Naive thymus-derived CD4-positive, alpha-beta T cell (primary cell): ENCODE measurements at regions not wholly inside any gene's neighbourhood (a gene's known extent, or its start where the extent isn't known, plus 50 kb on each side); places are given as distances from the start of the nearest gene placed in this dataset.

Experiments used
- ATAC-seq: fragments of 150-1000 bp; cut with Tn5 transposase; 2 replicates; pipeline ENCODE4 v1.10.0; 2021; ENCODE audit warnings: mild to moderate bottlenecking, moderate library complexity
- CTCF ChIA-PET: fragments of 350-600 bp; sonication (Branson Sonifier 250); formaldehyde crosslinking; loops from one replicate; lab custom pipeline; 2021; ENCODE audit warnings: antibody characterized with exemption; lab: Charles Lee
- POLR2A ChIA-PET: fragments of 350-600 bp; sonication (Branson Sonifier 250); formaldehyde crosslinking; loops from one replicate; lab custom pipeline; 2021; ENCODE audit warnings: antibody characterized with exemption, inconsistent platforms; lab: Charles Lee
- DNase-seq, 9 donors: peaks; one replicate each; pipeline versions ENCODE4 v3.0.0 to v3.0.0-alpha.2; 2020 to 2022; ENCODE audit warnings: mixed read lengths in 1 of 9
- H3K27ac ChIP-seq: one replicate; pipeline ENCODE4 v1.7.0; 2013; ENCODE audit warnings: mild to moderate bottlenecking, low read depth, low read length, moderate library complexity
- H3K27me3 ChIP-seq, 2 donors: one replicate each; pipeline ENCODE4 v1.7.0; 2013; ENCODE audit warnings: low read length in 2 of 2, mild to moderate bottlenecking in 2 of 2, moderate library complexity in 2 of 2; ENCODE audit not compliant: control insufficient read depth in 2 of 2, insufficient read depth in 2 of 2
- H3K36me3 ChIP-seq, 3 experiments: 1 replicate in 2 of 3; 2 replicates in 1 of 3; pipeline ENCODE4 v1.7.0; 2013; ENCODE audit warnings: low read length in 3 of 3, mild to moderate bottlenecking in 3 of 3, moderate library complexity in 1 of 3; ENCODE audit not compliant: insufficient read depth in 3 of 3, control insufficient read depth in 2 of 3
- H3K4me1 ChIP-seq, 2 donors: one replicate each; pipeline ENCODE4 v1.7.0; 2013; ENCODE audit warnings: low read length in 2 of 2, mild to moderate bottlenecking in 2 of 2, moderate library complexity in 1 of 2; ENCODE audit not compliant: control insufficient read depth in 2 of 2, insufficient read depth in 2 of 2
- H3K4me3 ChIP-seq: 2 replicates; pipeline ENCODE4 v1.7.0; 2013; ENCODE audit warnings: mild to moderate bottlenecking, low read length
- H3K9me3 ChIP-seq, 3 experiments: 1 replicate in 2 of 3; 2 replicates in 1 of 3; pipeline ENCODE4 v1.7.0; 2013; ENCODE audit warnings: low read length in 3 of 3; ENCODE audit not compliant: control insufficient read depth in 2 of 3
- H3K27ac Mint-ChIP-seq, 9 donors: one replicate each; pipeline ENCODE4 v1.8.0; 2020 to 2022; ENCODE audit warnings: mixed read lengths in 9 of 9, mild to moderate bottlenecking in 8 of 9, moderate library complexity in 5 of 9, inconsistent platforms in 2 of 9
- H3K27me3 Mint-ChIP-seq, 5 donors: one replicate each; pipeline ENCODE4 v1.8.0; 2021 to 2022; ENCODE audit warnings: mixed read lengths in 5 of 5, mild to moderate bottlenecking in 1 of 5
- H3K36me3 Mint-ChIP-seq, 5 donors: one replicate each; pipeline ENCODE4 v1.8.0; 2020 to 2022; ENCODE audit warnings: mixed read lengths in 5 of 5, mild to moderate bottlenecking in 3 of 5, inconsistent platforms in 1 of 5
- H3K4me1 Mint-ChIP-seq, 7 donors: one replicate each; pipeline ENCODE4 v1.8.0; 2020 to 2022; ENCODE audit warnings: mixed read lengths in 7 of 7, mild to moderate bottlenecking in 3 of 7, inconsistent platforms in 1 of 7
- H3K4me3 Mint-ChIP-seq, 10 donors: one replicate each; pipeline ENCODE4 v1.8.0; 2020 to 2022; ENCODE audit warnings: mild to moderate bottlenecking in 10 of 10, mixed read lengths in 10 of 10, moderate library complexity in 6 of 10, inconsistent platforms in 2 of 10
- H3K9me3 Mint-ChIP-seq, 11 donors: one replicate each; pipeline ENCODE4 v1.8.0; 2020 to 2022; ENCODE audit warnings: mixed read lengths in 11 of 11, mild to moderate bottlenecking in 4 of 11, inconsistent platforms in 1 of 11, moderate library complexity in 1 of 11
- intact Hi-C, 2 donors: fragments of 100-400 bp; cut with micrococcal nuclease; formaldehyde crosslinking; loops; one replicate each; pipeline ENCODE4 v1.15.1; 2023

- H3K27me3 Mint-ChIP-seq, result peaks cover 2 to 26% (median 19%) of the 10 kb centered on the region in 5 donors
- intact Hi-C loops, result no loop called here
- H3K9me3 Mint-ChIP-seq, result peaks cover 0 to 1% (median 0%) of the 10 kb centered on the region in 11 donors
Measured at GRCh38 chr5:169440107-169440705, 139.3 kb upstream of the SLIT3 start.

GRCh38 chr5:169439362-169439761 lies 138.4 kb upstream of the SLIT3 start:
- Histone ChIP-seq H3K27me3 (peaks cover 0 to 3% of the 10 kb centered on the region in 2 donors), H3K36me3 (no peaks in the 10 kb centered on the region), H3K4me3 (no peak overlapping the region), H3K9me3 (no peaks in the 10 kb centered on the region), H3K27ac (no peak overlapping the region), H3K4me1 (no peaks in the 10 kb centered on the region)
- Mint-ChIP-seq H3K27me3 (peaks cover 2 to 26% (median 18%) of the 10 kb centered on the region in 5 donors), H3K27ac (no peak overlapping the region), H3K9me3 (peaks cover 0 to 1% (median 0%) of the 10 kb centered on the region in 11 donors), H3K4me3 (no peak overlapping the region), H3K4me1 (no peaks in the 10 kb centered on the region), H3K36me3 (no peaks in the 10 kb centered on the region)
- POLR2A ChIA-PET, result no interaction called here
- ATAC-seq, result no peak
- DNase-seq, result no peak
- CTCF ChIA-PET, result no interaction called here
- intact Hi-C loops, result no loop called here

More at GRCh38 chr5:169440107-169440705, 139.3 kb upstream of the SLIT3 start:
- ChIA-PET CTCF (no interaction called here), POLR2A (no interaction called here)
- Histone ChIP-seq H3K27me3 (peaks cover 0 to 3% of the 10 kb centered on the region in 2 donors), H3K4me1 (no peaks in the 10 kb centered on the region), H3K9me3 (no peaks in the 10 kb centered on the region), H3K27ac (no peak overlapping the region), H3K4me3 (no peak overlapping the region), H3K36me3 (no peaks in the 10 kb centered on the region)
- no peak overlapping the region for H3K27ac Mint-ChIP-seq
- ATAC-seq (no peak), DNase-seq (no peak)
- H3K4me1 Mint-ChIP-seq, result no peaks in the 10 kb centered on the region
- H3K36me3 Mint-ChIP-seq, result no peaks in the 10 kb centered on the region
- H3K4me3 Mint-ChIP-seq, result no peak overlapping the region

GRCh38 chr5:169435506-169436229 lies 134.7 kb upstream of the SLIT3 start:
- Mint-ChIP-seq H3K4me3 (no peak overlapping the region), H3K36me3 (no peaks in the 10 kb centered on the region), H3K27ac (no peak overlapping the region), H3K9me3 (no peaks in the 10 kb centered on the region), H3K27me3 (peaks cover 5 to 23% (median 21%) of the 10 kb centered on the region in 5 donors), H3K4me1 (no peaks in the 10 kb centered on the region)
- Histone ChIP-seq H3K27me3 (peaks cover 0 to 3% of the 10 kb centered on the region in 2 donors), H3K4me3 (no peak overlapping the region), H3K27ac (no peak overlapping the region), H3K4me1 (no peaks in the 10 kb centered on the region), H3K9me3 (no peaks in the 10 kb centered on the region), H3K36me3 (no peaks in the 10 kb centered on the region)
- DNase-seq, result no peak
- ChIA-PET POLR2A (interaction anchor here (0.5 kb wide), 1 partner anchor 1680 kb away, joined by 3 read pairs; no protein-coding TSS in a partner anchor), CTCF (no interaction called here)
- intact Hi-C loops, result no loop called here
- ATAC-seq, result no peak

GRCh38 chr5:169433221-169433651 lies 132.3 kb upstream of the SLIT3 start:
- ATAC-seq (no peak), DNase-seq (no peak)
- H3K27me3 ChIP-seq, result peaks cover 0 to 3% of the 10 kb centered on the region in 2 donors
- H3K27ac ChIP-seq, result no peak overlapping the region
- Mint-ChIP-seq H3K4me3 (no peak overlapping the region), H3K9me3 (peaks cover 0 to 4% (median 0%) of the 10 kb centered on the region in 11 donors), H3K27me3 (peaks cover 6 to 12% (median 9%) of the 10 kb centered on the region in 5 donors), H3K36me3 (no peaks in the 10 kb centered on the region), H3K27ac (no peak overlapping the region), H3K4me1 (no peaks in the 10 kb centered on the region)
- intact Hi-C loops, result no loop called here
- no peaks in the 10 kb centered on the region for H3K4me1 ChIP-seq
- H3K9me3 ChIP-seq, result no peaks in the 10 kb centered on the region
- POLR2A ChIA-PET, result no interaction called here
- H3K36me3 ChIP-seq, result no peaks in the 10 kb centered on the region
- CTCF ChIA-PET, result no interaction called here
- H3K4me3 ChIP-seq, result no peak overlapping the region

- no peak overlapping the region for H3K4me3 ChIP-seq
- CTCF ChIA-PET, result no interaction called here
Measured at GRCh38 chr5:169431386-169431785, 130.4 kb upstream of the SLIT3 start.

GRCh38 chr5:169430671-169431070 lies 129.7 kb upstream of the SLIT3 start:
- Histone ChIP-seq H3K4me3 (no peak overlapping the region), H3K36me3 (no peaks in the 10 kb centered on the region), H3K4me1 (no peaks in the 10 kb centered on the region), H3K9me3 (no peaks in the 10 kb centered on the region), H3K27ac (no peak overlapping the region), H3K27me3 (peaks cover 0 to 3% of the 10 kb centered on the region in 2 donors)
- DNase-seq, result no peak
- H3K9me3 Mint-ChIP-seq, result peaks cover 0 to 4% (median 0%) of the 10 kb centered on the region in 11 donors
- H3K36me3 Mint-ChIP-seq, result no peaks in the 10 kb centered on the region
- POLR2A ChIA-PET, result no interaction called here
- no peaks in the 10 kb centered on the region for H3K4me1 Mint-ChIP-seq
- H3K27me3 Mint-ChIP-seq, result peaks cover 0 to 15% (median 6%) of the 10 kb centered on the region in 5 donors
- intact Hi-C loops, result no loop called here
- no peak overlapping the region for H3K4me3 Mint-ChIP-seq
- CTCF ChIA-PET, result no interaction called here
- no peak for ATAC-seq
- no peak overlapping the region for H3K27ac Mint-ChIP-seq

More at GRCh38 chr5:169431386-169431785, 130.4 kb upstream of the SLIT3 start:
- Mint-ChIP-seq H3K27ac (no peak overlapping the region), H3K4me3 (no peak overlapping the region), H3K27me3 (peaks cover 0 to 12% (median 6%) of the 10 kb centered on the region in 5 donors), H3K9me3 (peaks cover 0 to 4% (median 0%) of the 10 kb centered on the region in 11 donors), H3K36me3 (no peaks in the 10 kb centered on the region), H3K4me1 (no peaks in the 10 kb centered on the region)
- no peaks in the 10 kb centered on the region for H3K9me3 ChIP-seq
- DNase-seq (no peak), ATAC-seq (no peak)
- H3K27ac ChIP-seq, result no peak overlapping the region
- H3K27me3 ChIP-seq, result peaks cover 0 to 3% of the 10 kb centered on the region in 2 donors
- intact Hi-C loops, result no loop called here
- no peaks in the 10 kb centered on the region for H3K36me3 ChIP-seq
- POLR2A ChIA-PET, result no interaction called here
- no peaks in the 10 kb centered on the region for H3K4me1 ChIP-seq
